ENCODE measurements at regions not wholly inside any gene's neighbourhood (a gene's known extent, or its start where the extent isn't known, plus 50 kb on each side); places are given as distances from the start of the nearest gene placed in this dataset.

DNA sequence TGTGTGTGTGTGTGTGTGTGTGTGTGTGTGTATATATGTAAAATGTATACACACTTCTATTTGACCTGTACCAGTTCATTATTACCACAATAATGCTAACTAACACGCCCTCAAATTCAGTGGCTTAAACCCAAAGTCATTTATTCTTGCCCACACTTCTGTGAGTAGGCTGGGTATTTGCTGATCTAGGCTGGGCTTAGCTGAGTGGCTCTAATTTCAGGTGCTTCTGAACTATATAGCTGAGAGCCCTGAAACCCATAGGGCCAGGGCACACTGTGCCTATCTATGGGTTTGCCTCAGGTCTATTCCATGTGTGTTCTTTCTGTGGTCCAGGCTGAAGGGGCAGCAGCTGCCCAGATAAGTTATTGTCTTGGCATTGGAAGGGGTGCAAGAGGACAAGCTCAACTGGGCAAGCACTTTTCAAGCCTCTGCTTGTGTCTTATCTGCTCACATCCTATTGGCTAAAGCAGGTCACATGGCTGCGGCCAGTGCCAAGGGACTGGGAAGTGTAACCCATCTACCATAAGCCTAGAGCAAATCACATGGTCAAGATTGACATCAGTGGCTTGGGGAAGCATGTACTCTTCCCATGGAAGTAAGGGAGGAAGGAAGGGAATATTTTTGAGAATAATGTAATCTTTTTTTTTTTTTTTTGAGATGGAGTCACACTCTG lies 139.9 kb downstream of the PALM2AKAP2 start:
- peaks cover 7% of the 10 kb centered on the region for H3K36me3 Mint-ChIP-seq
- TF ChIP-seq, protein P1, sequence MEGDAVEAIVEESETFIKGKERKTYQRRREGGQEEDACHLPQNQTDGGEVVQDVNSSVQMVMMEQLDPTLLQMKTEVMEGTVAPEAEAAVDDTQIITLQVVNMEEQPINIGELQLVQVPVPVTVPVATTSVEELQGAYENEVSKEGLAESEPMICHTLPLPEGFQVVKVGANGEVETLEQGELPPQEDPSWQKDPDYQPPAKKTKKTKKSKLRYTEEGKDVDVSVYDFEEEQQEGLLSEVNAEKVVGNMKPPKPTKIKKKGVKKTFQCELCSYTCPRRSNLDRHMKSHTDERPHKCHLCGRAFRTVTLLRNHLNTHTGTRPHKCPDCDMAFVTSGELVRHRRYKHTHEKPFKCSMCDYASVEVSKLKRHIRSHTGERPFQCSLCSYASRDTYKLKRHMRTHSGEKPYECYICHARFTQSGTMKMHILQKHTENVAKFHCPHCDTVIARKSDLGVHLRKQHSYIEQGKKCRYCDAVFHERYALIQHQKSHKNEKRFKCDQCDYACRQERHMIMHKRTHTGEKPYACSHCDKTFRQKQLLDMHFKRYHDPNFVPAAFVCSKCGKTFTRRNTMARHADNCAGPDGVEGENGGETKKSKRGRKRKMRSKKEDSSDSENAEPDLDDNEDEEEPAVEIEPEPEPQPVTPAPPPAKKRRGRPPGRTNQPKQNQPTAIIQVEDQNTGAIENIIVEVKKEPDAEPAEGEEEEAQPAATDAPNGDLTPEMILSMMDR (IDR thresholded peaks at IDR 0.05; ENCODE audit: unreplicated experiment): no peak
- no peak for DNase-seq (ENCODE audit: low spot score in 2 of 2, unreplicated experiment in 2 of 2)
- no peaks in the 10 kb centered on the region for H3K27me3 Mint-ChIP-seq (ENCODE audit: low read depth)
- H3K27ac Mint-ChIP-seq: no peak overlapping the region
- H3K4me1 Mint-ChIP-seq: peaks cover 11% of the 10 kb centered on the region
- H3K4me3 Mint-ChIP-seq: no peak overlapping the region
- no peaks in the 10 kb centered on the region for H3K9me3 Mint-ChIP-seq

DNA sequence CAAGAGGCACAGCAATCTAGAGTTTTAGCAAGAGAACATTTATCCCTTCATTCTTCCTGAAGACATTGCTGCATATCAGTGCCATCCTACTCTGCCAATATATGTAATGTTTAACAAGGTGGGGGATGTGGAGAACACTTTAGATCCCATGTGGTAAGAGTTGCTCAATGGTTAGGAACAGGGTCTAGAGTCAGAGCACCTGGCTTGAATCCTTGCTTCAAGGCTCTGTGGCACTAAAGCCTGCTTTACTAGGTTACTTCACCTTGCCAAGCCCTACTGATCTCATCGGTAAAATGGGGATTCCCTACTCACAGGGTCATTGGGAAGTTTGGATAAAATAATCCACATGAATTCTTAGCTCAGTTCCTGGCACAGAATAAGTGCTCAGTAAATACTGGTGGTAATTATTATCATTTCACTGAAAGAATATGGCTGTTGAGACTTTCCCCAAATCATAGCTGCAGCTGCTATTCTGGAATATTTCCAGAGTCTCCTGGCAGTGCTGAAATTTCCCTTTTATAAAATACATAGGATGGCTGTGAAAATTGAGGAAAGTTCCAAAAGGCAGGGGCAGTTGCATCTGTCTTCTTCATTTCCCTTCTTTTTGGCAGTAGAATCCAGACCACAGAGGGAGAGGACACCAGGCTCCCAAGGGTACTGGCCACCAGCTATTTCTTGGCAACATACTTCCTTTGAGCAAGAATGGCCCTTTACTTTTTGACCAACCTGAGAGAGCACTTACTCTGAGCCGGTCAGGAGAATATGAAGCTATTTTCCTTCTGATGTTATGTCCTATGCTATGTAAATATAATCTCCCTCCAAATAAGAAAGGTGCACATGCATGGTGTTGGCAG lies 142.8 kb downstream of the PALM2AKAP2 start:
- no peaks in the 10 kb centered on the region for H3K27me3 Mint-ChIP-seq (ENCODE audit: low read depth)
- H3K36me3 Mint-ChIP-seq: peaks cover 15% of the 10 kb centered on the region

DNA sequence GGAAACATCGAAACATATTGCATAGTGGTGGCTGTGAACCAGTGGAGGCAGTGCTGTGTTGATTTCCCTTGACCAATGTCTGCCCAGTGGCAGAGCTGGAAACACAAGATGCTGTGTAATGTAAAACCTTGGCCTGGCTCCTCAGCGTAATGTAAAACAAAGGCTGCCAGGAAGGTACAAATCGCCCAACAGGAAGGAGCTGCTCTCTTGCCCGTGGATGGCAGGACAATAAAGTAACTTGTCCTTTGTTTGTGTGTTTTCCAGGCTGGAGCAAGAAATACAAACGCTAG lies 143.4 kb downstream of the PALM2AKAP2 start:
- H3K9me3 Mint-ChIP-seq: no peaks in the 10 kb centered on the region
- no peak overlapping the region for H3K27ac Mint-ChIP-seq
- TF ChIP-seq, protein P1 (IDR thresholded peaks at IDR 0.05; ENCODE audit: unreplicated experiment): no peak
- peaks cover 4% of the 10 kb centered on the region for H3K4me1 Mint-ChIP-seq
- no peaks in the 10 kb centered on the region for H3K27me3 Mint-ChIP-seq (ENCODE audit: low read depth)
- DNase-seq (ENCODE audit: low spot score in 2 of 2, unreplicated experiment in 2 of 2): no peak
- no peak overlapping the region for H3K4me3 Mint-ChIP-seq
- H3K36me3 Mint-ChIP-seq: peaks cover 15% of the 10 kb centered on the region

More for the DNA sequence above, 142.8 kb downstream of the PALM2AKAP2 start:
- no peaks in the 10 kb centered on the region for H3K9me3 Mint-ChIP-seq
- H3K27ac Mint-ChIP-seq: no peak overlapping the region
- H3K4me1 Mint-ChIP-seq: peaks cover 9% of the 10 kb centered on the region
- DNase-seq (ENCODE audit: low spot score in 2 of 2, unreplicated experiment in 2 of 2): no peak
- TF ChIP-seq, protein P1 (IDR thresholded peaks at IDR 0.05; ENCODE audit: unreplicated experiment): no peak
- no peak overlapping the region for H3K4me3 Mint-ChIP-seq

GRCh38 chr9:109923806-109924205 lies 143.8 kb downstream of the PALM2AKAP2 start:
- H3K27me3 Mint-ChIP-seq (ENCODE audit: low read depth): no peaks in the 10 kb centered on the region
- DNase-seq (ENCODE audit: low spot score in 2 of 2, unreplicated experiment in 2 of 2): no peak
- H3K9me3 Mint-ChIP-seq: no peaks in the 10 kb centered on the region
- H3K27ac Mint-ChIP-seq: no peak overlapping the region
- TF ChIP-seq, protein P1 (IDR thresholded peaks at IDR 0.05; ENCODE audit: unreplicated experiment): no peak
- no peak overlapping the region for H3K4me3 Mint-ChIP-seq
- H3K4me1 Mint-ChIP-seq: peaks cover under 1% of the 10 kb centered on the region
- H3K36me3 Mint-ChIP-seq: peaks cover 15% of the 10 kb centered on the region

DNA sequence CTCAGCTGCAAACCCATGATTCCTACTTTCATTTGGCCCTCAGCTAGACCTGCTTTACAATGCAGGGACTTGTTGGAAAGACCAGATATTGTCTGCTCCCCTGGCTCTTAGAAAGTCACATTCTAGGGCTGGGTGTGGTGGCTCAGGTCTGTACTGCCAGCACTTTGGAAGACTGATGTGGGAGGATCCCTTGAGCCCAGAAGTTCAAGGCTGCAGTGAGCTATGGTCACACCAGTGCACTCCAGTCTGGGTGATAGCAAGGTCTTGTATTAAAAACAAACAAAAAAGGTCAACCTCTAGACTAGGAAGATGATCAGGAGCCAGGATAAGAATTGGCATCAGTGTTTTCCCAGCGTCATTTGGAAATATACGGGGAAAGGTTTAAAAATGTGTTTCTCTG lies 145.8 kb downstream of the PALM2AKAP2 start:
- DNase-seq (ENCODE audit: low spot score in 2 of 2, unreplicated experiment in 2 of 2): no peak
- TF ChIP-seq, protein P1 (IDR thresholded peaks at IDR 0.05; ENCODE audit: unreplicated experiment): no peak
- Mint-ChIP-seq H3K27ac (no peak overlapping the region), H3K36me3 (peaks cover 22% of the 10 kb centered on the region), H3K27me3 (ENCODE audit: low read depth) (no peaks in the 10 kb centered on the region), H3K4me3 (no peak overlapping the region), H3K4me1 (no peaks in the 10 kb centered on the region), H3K9me3 (no peaks in the 10 kb centered on the region)

Data from mesothelial cell of epicardium (in vitro differentiated cells).